Fibroblast of the aortic adventitia (primary cell): ENCODE measurements at regions not wholly inside any gene's neighbourhood (a gene's known extent, or its start where the extent isn't known, plus 50 kb on each side); places are given as distances from the start of the nearest gene placed in this dataset.

Source experiments
- DNase-seq: peaks from one replicate; pipeline ENCODE4 v3.0.0-alpha.2; 2010; ENCODE audit warnings: low read depth
- H3K4me3 ChIP-seq: 2 replicates; pipeline ENCODE4 v1.5.1; 2011; ENCODE audit warnings: low read depth, mild to moderate bottlenecking, control low read depth, low read length, moderate library complexity
- TF ChIP-seq, protein P1 (sequence below): IDR thresholded peaks from 2 replicates; pipeline ENCODE4 v1.5.1; 2011; ENCODE audit warnings: mild to moderate bottlenecking, low read length, control low read depth, inconsistent platforms; ENCODE audit not compliant: insufficient read depth

- TF ChIP-seq, protein P1, sequence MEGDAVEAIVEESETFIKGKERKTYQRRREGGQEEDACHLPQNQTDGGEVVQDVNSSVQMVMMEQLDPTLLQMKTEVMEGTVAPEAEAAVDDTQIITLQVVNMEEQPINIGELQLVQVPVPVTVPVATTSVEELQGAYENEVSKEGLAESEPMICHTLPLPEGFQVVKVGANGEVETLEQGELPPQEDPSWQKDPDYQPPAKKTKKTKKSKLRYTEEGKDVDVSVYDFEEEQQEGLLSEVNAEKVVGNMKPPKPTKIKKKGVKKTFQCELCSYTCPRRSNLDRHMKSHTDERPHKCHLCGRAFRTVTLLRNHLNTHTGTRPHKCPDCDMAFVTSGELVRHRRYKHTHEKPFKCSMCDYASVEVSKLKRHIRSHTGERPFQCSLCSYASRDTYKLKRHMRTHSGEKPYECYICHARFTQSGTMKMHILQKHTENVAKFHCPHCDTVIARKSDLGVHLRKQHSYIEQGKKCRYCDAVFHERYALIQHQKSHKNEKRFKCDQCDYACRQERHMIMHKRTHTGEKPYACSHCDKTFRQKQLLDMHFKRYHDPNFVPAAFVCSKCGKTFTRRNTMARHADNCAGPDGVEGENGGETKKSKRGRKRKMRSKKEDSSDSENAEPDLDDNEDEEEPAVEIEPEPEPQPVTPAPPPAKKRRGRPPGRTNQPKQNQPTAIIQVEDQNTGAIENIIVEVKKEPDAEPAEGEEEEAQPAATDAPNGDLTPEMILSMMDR = no peak
- no peak overlapping the region for H3K4me3 ChIP-seq
- DNase-seq = no peak
Measured at GRCh38 chr11:82117362-82117761, 616.3 kb downstream of the FAM181B start.

- H3K4me3 ChIP-seq = no peak overlapping the region
- TF ChIP-seq, protein P1 = no peak
- DNase-seq = no peak
Measured at GRCh38 chr11:82105331-82105998, 628.2 kb downstream of the FAM181B start.

DNA sequence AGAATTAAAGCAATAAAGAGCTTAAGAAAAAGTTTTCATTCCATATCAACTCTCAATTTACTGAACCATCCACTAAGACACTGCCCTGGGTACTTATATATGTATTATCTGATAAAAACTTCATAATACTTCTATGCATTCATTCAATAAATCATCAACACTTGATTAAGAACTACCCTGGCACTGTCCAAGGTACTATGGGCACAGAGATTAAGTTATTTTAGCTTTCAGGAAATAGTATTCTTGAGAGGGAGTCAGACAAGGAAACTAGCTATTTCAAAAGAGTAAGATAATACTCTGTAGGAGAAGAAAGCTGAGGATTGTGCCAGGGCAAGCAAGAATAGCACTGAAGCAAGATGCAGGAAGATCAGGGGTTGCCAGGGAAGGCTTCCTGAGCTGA, 640.8 kb downstream of the FAM181B start:
- no peak for DNase-seq

GRCh38 chr11:82089426-82089825, 644.2 kb downstream of the FAM181B start:
- no peak for DNase-seq
- H3K4me3 ChIP-seq = no peak overlapping the region
- TF ChIP-seq, protein P1 = no peak

More for the DNA sequence above, 640.8 kb downstream of the FAM181B start:
- TF ChIP-seq, protein P1 = no peak
- no peak overlapping the region for H3K4me3 ChIP-seq

DNA sequence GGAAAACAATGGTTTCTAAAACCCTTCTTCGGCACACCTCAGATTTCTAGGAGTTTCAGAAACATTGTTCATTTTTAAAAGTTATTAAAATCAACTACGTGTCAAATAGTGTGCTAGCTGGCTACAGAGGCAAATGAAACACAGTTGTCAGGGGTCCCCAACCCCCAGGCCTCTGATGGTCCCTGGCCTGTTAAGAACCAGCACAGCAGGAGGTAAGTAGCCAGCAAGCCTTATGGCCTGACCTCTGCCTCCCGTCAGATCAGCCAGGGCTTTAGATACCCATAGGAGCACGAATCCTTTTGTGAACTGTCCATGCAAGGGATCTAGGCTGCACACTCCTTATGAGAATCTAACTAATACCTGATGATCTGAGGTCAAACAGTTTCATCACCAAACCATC, 648.2 kb downstream of the FAM181B start:
- TF ChIP-seq, protein P1 = no peak
- DNase-seq = no peak
- no peak overlapping the region for H3K4me3 ChIP-seq

DNA sequence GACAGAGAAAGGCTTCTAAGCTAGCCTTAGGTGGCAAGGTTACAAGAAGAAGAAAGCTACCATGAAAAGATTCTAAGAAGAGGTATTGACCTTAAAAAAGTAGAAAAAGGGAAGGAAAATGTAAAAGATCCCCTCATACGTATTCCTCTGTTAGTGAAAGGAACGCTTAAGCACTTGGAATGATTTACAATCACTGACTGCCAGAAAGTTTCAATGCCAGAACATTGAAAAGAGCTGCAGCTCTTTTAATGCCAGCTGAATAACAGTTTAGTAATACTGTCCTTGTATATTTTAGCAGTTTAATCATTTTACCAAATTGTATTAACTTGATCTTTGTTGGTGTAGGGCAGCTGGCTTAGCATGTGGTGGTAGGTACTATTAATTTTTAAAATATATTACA, 650.7 kb downstream of the FAM181B start:
- TF ChIP-seq, protein P1 = no peak
- no peak overlapping the region for H3K4me3 ChIP-seq
- no peak for DNase-seq

- peak; percentile 47 for DNase-seq
- no peak overlapping the region for H3K4me3 ChIP-seq
- TF ChIP-seq, protein P1 = no peak
Measured at GRCh38 chr11:82080160-82080559, 653.5 kb downstream of the FAM181B start.
